ENCODE measurements at regions not wholly inside any gene's neighbourhood (a gene's known extent, or its start where the extent isn't known, plus 50 kb on each side); places are given as distances from the start of the nearest gene placed in this dataset.

- no peak for DNase-seq (ENCODE audit: low read depth in 2 of 2)
These were observed 1973.0 kb upstream of the AGA start for GRCh38 chr4:179415037-179415846.

- DNase-seq (ENCODE audit: low read depth in 2 of 2): no peak
These were observed 1973.6 kb upstream of the AGA start for GRCh38 chr4:179415847-179416223.

GRCh38 chr4:179417357-179417756, 1975.1 kb upstream of the AGA start:
- no peak for DNase-seq (ENCODE audit: low read depth in 2 of 2)

- DNase-seq (ENCODE audit: low read depth in 2 of 2): no peak
These were observed 1995.7 kb upstream of the AGA start for GRCh38 chr4:179437962-179438361.

- no peak for DNase-seq (ENCODE audit: low read depth in 2 of 2)
These were observed 1999.4 kb upstream of the AGA start for GRCh38 chr4:179441596-179441995.

- DNase-seq (ENCODE audit: low read depth in 2 of 2): no peak
These were observed 2005.1 kb upstream of the AGA start for GRCh38 chr4:179447308-179447707.

- no peak for DNase-seq (ENCODE audit: low read depth in 2 of 2)
These were observed 2023.0 kb upstream of the AGA start for GRCh38 chr4:179465131-179465797.

GRCh38 chr4:179467878-179468277, 2025.6 kb upstream of the AGA start:
- DNase-seq (ENCODE audit: low read depth in 2 of 2): no peak

- no peak for DNase-seq (ENCODE audit: low read depth in 2 of 2)
These were observed 2029.9 kb upstream of the AGA start for GRCh38 chr4:179472164-179472563.

- DNase-seq (ENCODE audit: low read depth in 2 of 2): no peak
These were observed 2036.4 kb upstream of the AGA start for GRCh38 chr4:179478608-179479007.

GRCh38 chr4:179485781-179486180, 2043.5 kb upstream of the AGA start:
- no peak for DNase-seq (ENCODE audit: low read depth in 2 of 2)

- no peak for DNase-seq (ENCODE audit: low read depth in 2 of 2)
These were observed 2044.5 kb upstream of the AGA start for GRCh38 chr4:179486570-179487335.

- no peak for DNase-seq (ENCODE audit: low read depth in 2 of 2)
These were observed 2050.2 kb upstream of the AGA start for GRCh38 chr4:179492260-179493080.

GRCh38 chr4:179503976-179504375, 2061.7 kb upstream of the AGA start:
- DNase-seq (ENCODE audit: low read depth in 2 of 2): no peak

GRCh38 chr4:179509489-179509888, 2067.3 kb upstream of the AGA start:
- no peak for DNase-seq (ENCODE audit: low read depth in 2 of 2)

GRCh38 chr4:179521952-179522351, 2079.7 kb upstream of the AGA start:
- DNase-seq (ENCODE audit: low read depth in 2 of 2): no peak

- DNase-seq (ENCODE audit: low read depth in 2 of 2): no peak
These were observed 2088.7 kb upstream of the AGA start for GRCh38 chr4:179530958-179531357.

- no peak for DNase-seq (ENCODE audit: low read depth in 2 of 2)
These were observed 2094.5 kb upstream of the AGA start for GRCh38 chr4:179536694-179537093.

- DNase-seq (ENCODE audit: low read depth in 2 of 2): no peak
These were observed 2097.4 kb upstream of the AGA start for GRCh38 chr4:179539641-179540040.

GRCh38 chr4:179543771-179544170, 2101.5 kb upstream of the AGA start:
- no peak for DNase-seq (ENCODE audit: low read depth in 2 of 2)

- DNase-seq (ENCODE audit: low read depth in 2 of 2): no peak
These were observed 2102.3 kb upstream of the AGA start for GRCh38 chr4:179544496-179544895.

- no peak for DNase-seq (ENCODE audit: low read depth in 2 of 2)
These were observed 2109.9 kb upstream of the AGA start for GRCh38 chr4:179552131-179552530.
